ENCODE measurements at regions not wholly inside any gene's neighbourhood (a gene's known extent, or its start where the extent isn't known, plus 50 kb on each side); places are given as distances from the start of the nearest gene placed in this dataset.

- TF ChIP-seq CTCF (IDR thresholded peaks at IDR 0.05; ENCODE audit: insufficient read depth, low read length), result no peak
- no peak overlapping the region for H3K4me3 ChIP-seq (ENCODE audit: low read depth, low read length)
- no peak for DNase-seq (ENCODE audit: low read depth)
Measured at GRCh38 chr2:128835342-128835855, 516.7 kb upstream of the HS6ST1 start.

GRCh38 chr2:128835974-128836373 is 517.3 kb upstream of the HS6ST1 start:
- TF ChIP-seq CTCF (IDR thresholded peaks at IDR 0.05; ENCODE audit: insufficient read depth, low read length), result no peak
- no peak overlapping the region for H3K4me3 ChIP-seq (ENCODE audit: low read depth, low read length)
- DNase-seq (ENCODE audit: low read depth), result no peak

GRCh38 chr2:128836559-128837100 is 518.0 kb upstream of the HS6ST1 start:
- no peak overlapping the region for H3K4me3 ChIP-seq (ENCODE audit: low read depth, low read length)
- DNase-seq (ENCODE audit: low read depth), result no peak
- TF ChIP-seq CTCF (IDR thresholded peaks at IDR 0.05; ENCODE audit: insufficient read depth, low read length), result no peak

GRCh38 chr2:128838244-128838643 is 519.6 kb upstream of the HS6ST1 start:
- no peak for TF ChIP-seq CTCF (IDR thresholded peaks at IDR 0.05; ENCODE audit: insufficient read depth, low read length)
- no peak overlapping the region for H3K4me3 ChIP-seq (ENCODE audit: low read depth, low read length)
- no peak for DNase-seq (ENCODE audit: low read depth)

GRCh38 chr2:128841803-128842202 is 523.1 kb upstream of the HS6ST1 start:
- TF ChIP-seq CTCF (IDR thresholded peaks at IDR 0.05; ENCODE audit: insufficient read depth, low read length), result no peak
- no peak overlapping the region for H3K4me3 ChIP-seq (ENCODE audit: low read depth, low read length)
- DNase-seq (ENCODE audit: low read depth), result no peak

- H3K4me3 ChIP-seq (ENCODE audit: low read depth, low read length), result no peak overlapping the region
- DNase-seq (ENCODE audit: low read depth), result no peak
- no peak for TF ChIP-seq CTCF (IDR thresholded peaks at IDR 0.05; ENCODE audit: insufficient read depth, low read length)
Measured at GRCh38 chr2:128867311-128867710, 548.6 kb upstream of the HS6ST1 start.

Measured in fibroblast of the aortic adventitia (primary cell).